ENCODE measurements at regions not wholly inside any gene's neighbourhood (a gene's known extent, or its start where the extent isn't known, plus 50 kb on each side); places are given as distances from the start of the nearest gene placed in this dataset.

GRCh38 chr4:11098461-11098860 is 330.2 kb downstream of the HS3ST1 start:
- TF ChIP-seq, protein P1, sequence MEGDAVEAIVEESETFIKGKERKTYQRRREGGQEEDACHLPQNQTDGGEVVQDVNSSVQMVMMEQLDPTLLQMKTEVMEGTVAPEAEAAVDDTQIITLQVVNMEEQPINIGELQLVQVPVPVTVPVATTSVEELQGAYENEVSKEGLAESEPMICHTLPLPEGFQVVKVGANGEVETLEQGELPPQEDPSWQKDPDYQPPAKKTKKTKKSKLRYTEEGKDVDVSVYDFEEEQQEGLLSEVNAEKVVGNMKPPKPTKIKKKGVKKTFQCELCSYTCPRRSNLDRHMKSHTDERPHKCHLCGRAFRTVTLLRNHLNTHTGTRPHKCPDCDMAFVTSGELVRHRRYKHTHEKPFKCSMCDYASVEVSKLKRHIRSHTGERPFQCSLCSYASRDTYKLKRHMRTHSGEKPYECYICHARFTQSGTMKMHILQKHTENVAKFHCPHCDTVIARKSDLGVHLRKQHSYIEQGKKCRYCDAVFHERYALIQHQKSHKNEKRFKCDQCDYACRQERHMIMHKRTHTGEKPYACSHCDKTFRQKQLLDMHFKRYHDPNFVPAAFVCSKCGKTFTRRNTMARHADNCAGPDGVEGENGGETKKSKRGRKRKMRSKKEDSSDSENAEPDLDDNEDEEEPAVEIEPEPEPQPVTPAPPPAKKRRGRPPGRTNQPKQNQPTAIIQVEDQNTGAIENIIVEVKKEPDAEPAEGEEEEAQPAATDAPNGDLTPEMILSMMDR (conservative IDR thresholded peaks at IDR 0.05), result no peak
- no peak for TF ChIP-seq EZH2 (IDR thresholded peaks at IDR 0.05; ENCODE audit: low read depth)
